Breast epithelium (tissue), 4 donors: ENCODE measurements at regions not wholly inside any gene's neighbourhood (a gene's known extent, or its start where the extent isn't known, plus 50 kb on each side); places are given as distances from the start of the nearest gene placed in this dataset.

Experiments
- DNase-seq, 2 donors: peaks; one replicate each; pipeline ENCODE4 v3.0.0-alpha.2; 2019; ENCODE audit warnings: low spot score in 2 of 2
- H3K27ac ChIP-seq, 2 donors: fragments of 200-600 bp; sonication (generic) in 1 of 2; one replicate each; pipeline ENCODE4 v1.5.1; 2016 to 2019; ENCODE audit warnings: mild to moderate bottlenecking in 1 of 2
- H3K27me3 ChIP-seq, 2 donors: fragments of 200-600 bp; sonication (generic) in 1 of 2; one replicate each; pipeline versions ENCODE4 v1.5.1 to v1.6.0; 2017 to 2019; ENCODE audit warnings: control low read depth in 1 of 2, mild to moderate bottlenecking in 1 of 2
- H3K36me3 ChIP-seq: fragments of 200-600 bp; one replicate; pipeline ENCODE4 v1.5.1; 2019
- H3K4me1 ChIP-seq, 2 donors: fragments of 200-600 bp; sonication (generic); one replicate each; pipeline ENCODE4 v1.5.1; 2016 to 2019; ENCODE audit warnings: control low read depth in 1 of 2
- H3K4me3 ChIP-seq, 3 donors: fragments of 200-600 bp; sonication (generic); 1 replicate in 2 of 3; 2 replicates in 1 of 3; pipeline ENCODE4 v1.5.1; 2016 to 2019; ENCODE audit warnings: mild to moderate bottlenecking in 3 of 3, moderate library complexity in 2 of 3
- H3K9me3 ChIP-seq, 2 donors: fragments of 200-600 bp; sonication (generic) in 1 of 2; one replicate each; pipeline ENCODE4 v1.5.1; 2016 to 2019; ENCODE audit warnings: control low read depth in 1 of 2
- CTCF ChIP-seq, 3 donors: fragments of 450-650 bp; IDR thresholded peaks; one replicate each; pipeline ENCODE4 v1.5.1; 2016 to 2017; ENCODE audit warnings: antibody characterized with exemption in 3 of 3, mild to moderate bottlenecking in 3 of 3, moderate library complexity in 3 of 3
- POLR2A ChIP-seq: fragments of 450-650 bp; IDR thresholded peaks from one replicate; pipeline ENCODE4 v1.6.1; 2016; ENCODE audit warnings: antibody characterized with exemption, mild to moderate bottlenecking, moderate library complexity
- POLR2AphosphoS5 ChIP-seq, 3 donors: sonication (generic); formaldehyde crosslinking; IDR thresholded peaks; one replicate each; pipeline ENCODE4 v1.6.1; 2017; ENCODE audit warnings: antibody characterized with exemption in 3 of 3
- intact Hi-C: fragments of 100-400 bp; cut with DNase I; formaldehyde crosslinking; loops from one replicate; pipeline ENCODE4 v1.15.1; 2023; ENCODE audit warnings: low total_unique reads

GRCh38 chr10:7035126-7035761 is 375.6 kb downstream of the SFMBT2 start:
- intact Hi-C loops: no loop called here
- no peak for DNase-seq
- no peaks in the 10 kb centered on the region for H3K4me1 ChIP-seq
- TF ChIP-seq POLR2A (no peak), CTCF (IDR thresholded peaks at IDR 0.05) (no peak), POLR2AphosphoS5 (IDR thresholded peaks at IDR 0.05) (no peak)
- no peaks in the 10 kb centered on the region for H3K9me3 ChIP-seq
- no peaks in the 10 kb centered on the region for H3K27me3 ChIP-seq
- H3K4me3 ChIP-seq: no peak overlapping the region
- H3K27ac ChIP-seq: no peak overlapping the region
- no peaks in the 10 kb centered on the region for H3K36me3 ChIP-seq

DNA sequence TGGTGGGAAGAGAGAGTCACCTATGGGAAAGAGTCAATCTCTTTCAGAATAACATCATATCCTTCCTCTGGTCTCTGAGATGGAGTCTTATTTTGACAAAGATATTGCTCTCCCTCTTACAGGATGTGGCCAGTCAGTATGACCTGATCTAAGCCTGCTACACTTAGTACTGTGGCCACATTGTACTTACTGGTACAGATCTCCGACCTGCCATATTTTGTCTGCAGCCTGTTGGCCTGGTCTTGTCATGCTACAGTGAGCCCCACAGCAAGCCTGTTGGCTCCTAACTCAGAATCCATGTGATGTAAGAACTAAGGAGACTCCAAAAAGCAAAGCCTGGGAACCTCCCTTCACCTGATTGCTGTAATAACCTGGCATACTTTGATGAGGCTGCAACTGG is 377.8 kb downstream of the SFMBT2 start:
- intact Hi-C loops: no loop called here
- no peak for DNase-seq
- TF ChIP-seq POLR2A (no peak), CTCF (IDR thresholded peaks at IDR 0.05) (no peak), POLR2AphosphoS5 (IDR thresholded peaks at IDR 0.05) (no peak)

GRCh38 chr10:7030134-7030855 is 380.5 kb downstream of the SFMBT2 start:
- no peaks in the 10 kb centered on the region for H3K36me3 ChIP-seq
- TF ChIP-seq POLR2A (no peak), CTCF (IDR thresholded peaks at IDR 0.05) (no peak), POLR2AphosphoS5 (IDR thresholded peaks at IDR 0.05) (no peak)
- intact Hi-C loops: no loop called here
- no peaks in the 10 kb centered on the region for H3K9me3 ChIP-seq
- no peaks in the 10 kb centered on the region for H3K4me1 ChIP-seq
- H3K27ac ChIP-seq: no peak overlapping the region
- H3K27me3 ChIP-seq: no peaks in the 10 kb centered on the region
- DNase-seq: no peak
- no peak overlapping the region for H3K4me3 ChIP-seq

More for the DNA sequence above, 377.8 kb downstream of the SFMBT2 start:
- H3K4me3 ChIP-seq: no peak overlapping the region
- no peaks in the 10 kb centered on the region for H3K4me1 ChIP-seq
- no peaks in the 10 kb centered on the region for H3K9me3 ChIP-seq
- no peaks in the 10 kb centered on the region for H3K36me3 ChIP-seq
- H3K27me3 ChIP-seq: no peaks in the 10 kb centered on the region
- H3K27ac ChIP-seq: no peak overlapping the region

- H3K4me3 ChIP-seq: no peak overlapping the region
- no peaks in the 10 kb centered on the region for H3K4me1 ChIP-seq
- intact Hi-C loops: no loop called here
- no peak for DNase-seq
- TF ChIP-seq POLR2AphosphoS5 (IDR thresholded peaks at IDR 0.05): no peak
- no peak overlapping the region for H3K27ac ChIP-seq
- H3K9me3 ChIP-seq: no peaks in the 10 kb centered on the region
- H3K27me3 ChIP-seq: no peaks in the 10 kb centered on the region
- H3K36me3 ChIP-seq: no peaks in the 10 kb centered on the region
These were observed 381.2 kb downstream of the SFMBT2 start for GRCh38 chr10:7029672-7030071.

DNA sequence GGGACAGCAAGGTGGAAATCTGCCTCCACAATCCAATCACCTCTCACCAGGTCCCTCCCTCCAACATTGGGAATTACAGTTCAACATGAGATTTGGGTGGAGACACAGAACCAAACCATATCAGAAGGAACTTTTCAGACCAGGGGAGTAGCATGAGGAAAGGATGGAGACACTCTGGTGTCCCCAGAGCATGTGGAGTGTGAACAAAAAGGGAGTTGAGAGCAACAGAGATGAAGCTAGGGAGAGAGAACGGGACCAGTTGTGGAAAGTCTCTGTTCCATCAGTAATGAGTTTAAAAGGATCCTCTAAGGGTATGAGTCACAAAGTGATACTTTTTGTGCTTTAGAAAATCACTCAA is 382.0 kb downstream of the SFMBT2 start:
- H3K9me3 ChIP-seq: no peaks in the 10 kb centered on the region
- no peaks in the 10 kb centered on the region for H3K4me1 ChIP-seq
- intact Hi-C loops: no loop called here
- DNase-seq: no peak
- no peaks in the 10 kb centered on the region for H3K36me3 ChIP-seq
- H3K4me3 ChIP-seq: no peak overlapping the region
- H3K27me3 ChIP-seq: no peaks in the 10 kb centered on the region
- TF ChIP-seq POLR2AphosphoS5 (IDR thresholded peaks at IDR 0.05) (no peak), POLR2A (no peak), CTCF (IDR thresholded peaks at IDR 0.05) (no peak)
- no peak overlapping the region for H3K27ac ChIP-seq
